ENCODE measurements at regions not wholly inside any gene's neighbourhood (a gene's known extent, or its start where the extent isn't known, plus 50 kb on each side); places are given as distances from the start of the nearest gene placed in this dataset.
"Not testable (repeated sequence)": the region's sequence is repeated elsewhere in the genome, so short reads cannot be mapped to it uniquely, and the experiment has no call there.

DNA sequence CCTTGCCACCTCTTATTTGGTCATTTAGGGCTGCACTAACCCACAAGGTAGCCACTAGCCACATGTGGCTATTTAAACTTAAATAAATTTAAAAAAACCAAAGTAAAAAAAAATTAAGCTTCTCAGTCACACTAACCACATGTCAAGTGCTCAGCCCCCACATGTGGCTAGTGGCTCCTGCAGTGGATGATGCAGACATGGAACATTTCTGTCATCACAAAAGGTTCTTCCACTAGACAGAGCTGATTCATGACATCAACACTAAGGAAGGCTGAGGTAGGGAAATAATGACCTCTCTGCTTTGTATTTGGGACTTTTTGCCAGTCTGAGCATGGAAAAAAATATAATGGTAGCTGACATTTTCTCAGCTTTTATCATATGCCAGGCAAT lies 173.0 kb upstream of the FERMT1 start:
- intact Hi-C loops (cut with DNase I), result no loop called here
- Histone ChIP-seq H3K4me3 (no peak overlapping the region), H3K27me3 (no peaks in the 10 kb centered on the region), H3K27ac (no peak overlapping the region), H3K36me3 (no peaks in the 10 kb centered on the region), H3K4me1 (ENCODE audit: insufficient read depth) (no peaks in the 10 kb centered on the region), H3K9me3 (no peaks in the 10 kb centered on the region)
- no peak for TF ChIP-seq POLR2A (IDR thresholded peaks at IDR 0.05)
- TF ChIP-seq EP300 (IDR thresholded peaks at IDR 0.05), result no peak
- TF ChIP-seq, protein P1, sequence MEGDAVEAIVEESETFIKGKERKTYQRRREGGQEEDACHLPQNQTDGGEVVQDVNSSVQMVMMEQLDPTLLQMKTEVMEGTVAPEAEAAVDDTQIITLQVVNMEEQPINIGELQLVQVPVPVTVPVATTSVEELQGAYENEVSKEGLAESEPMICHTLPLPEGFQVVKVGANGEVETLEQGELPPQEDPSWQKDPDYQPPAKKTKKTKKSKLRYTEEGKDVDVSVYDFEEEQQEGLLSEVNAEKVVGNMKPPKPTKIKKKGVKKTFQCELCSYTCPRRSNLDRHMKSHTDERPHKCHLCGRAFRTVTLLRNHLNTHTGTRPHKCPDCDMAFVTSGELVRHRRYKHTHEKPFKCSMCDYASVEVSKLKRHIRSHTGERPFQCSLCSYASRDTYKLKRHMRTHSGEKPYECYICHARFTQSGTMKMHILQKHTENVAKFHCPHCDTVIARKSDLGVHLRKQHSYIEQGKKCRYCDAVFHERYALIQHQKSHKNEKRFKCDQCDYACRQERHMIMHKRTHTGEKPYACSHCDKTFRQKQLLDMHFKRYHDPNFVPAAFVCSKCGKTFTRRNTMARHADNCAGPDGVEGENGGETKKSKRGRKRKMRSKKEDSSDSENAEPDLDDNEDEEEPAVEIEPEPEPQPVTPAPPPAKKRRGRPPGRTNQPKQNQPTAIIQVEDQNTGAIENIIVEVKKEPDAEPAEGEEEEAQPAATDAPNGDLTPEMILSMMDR (IDR thresholded peaks at IDR 0.05), result no peak
- no peak for DNase-seq

DNA sequence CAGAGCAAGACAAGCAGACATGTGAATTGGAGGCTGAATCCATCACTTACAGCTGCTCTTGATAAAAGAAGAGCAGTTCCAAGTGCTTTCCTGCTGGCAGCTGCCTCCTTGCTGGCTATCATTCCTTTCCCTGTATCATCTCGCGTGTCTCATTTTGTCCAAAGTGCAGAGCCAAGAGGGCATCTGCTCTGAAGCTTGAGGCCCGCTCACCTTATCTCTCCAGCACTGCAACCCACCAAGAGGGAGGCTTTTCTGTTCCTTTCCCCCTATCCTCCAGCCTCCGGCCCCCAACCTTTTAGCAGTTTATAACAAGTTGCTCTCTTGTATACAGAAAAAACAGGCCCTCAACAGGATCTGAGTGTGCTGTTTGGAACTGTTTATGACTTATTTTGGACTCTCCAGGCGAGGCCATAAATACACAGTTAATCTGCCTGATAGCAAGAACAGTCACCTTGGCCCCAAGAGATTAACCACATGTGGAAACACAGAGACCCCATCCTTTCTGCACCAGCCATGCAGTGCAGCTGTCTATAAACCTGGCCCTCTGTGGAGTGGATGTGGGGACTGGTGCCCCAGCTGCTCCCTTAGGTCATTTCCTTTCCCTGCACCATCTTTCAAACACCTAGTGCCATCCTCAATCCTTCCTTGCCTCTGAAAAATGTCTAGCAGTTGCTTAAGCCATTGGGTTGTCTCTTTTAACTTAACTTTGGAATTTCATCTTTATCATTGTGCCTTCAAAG lies 172.5 kb upstream of the FERMT1 start:
- H3K27ac ChIP-seq, result no peak overlapping the region
- H3K4me3 ChIP-seq, result no peak overlapping the region
- TF ChIP-seq POLR2A (IDR thresholded peaks at IDR 0.05), result no peak
- TF ChIP-seq EP300 (IDR thresholded peaks at IDR 0.05), result no peak
- TF ChIP-seq, protein P1 (IDR thresholded peaks at IDR 0.05), result no peak
- intact Hi-C loops (cut with DNase I), result no loop called here
- 14 to 18% (median 16%) methylated on average over 5 of the region's 5 CpGs for WGBS, 3 donors
- H3K36me3 ChIP-seq, result no peaks in the 10 kb centered on the region
- no peak for DNase-seq
- no peaks in the 10 kb centered on the region for H3K4me1 ChIP-seq (ENCODE audit: insufficient read depth)
- no peaks in the 10 kb centered on the region for H3K9me3 ChIP-seq
- no peaks in the 10 kb centered on the region for H3K27me3 ChIP-seq

DNA sequence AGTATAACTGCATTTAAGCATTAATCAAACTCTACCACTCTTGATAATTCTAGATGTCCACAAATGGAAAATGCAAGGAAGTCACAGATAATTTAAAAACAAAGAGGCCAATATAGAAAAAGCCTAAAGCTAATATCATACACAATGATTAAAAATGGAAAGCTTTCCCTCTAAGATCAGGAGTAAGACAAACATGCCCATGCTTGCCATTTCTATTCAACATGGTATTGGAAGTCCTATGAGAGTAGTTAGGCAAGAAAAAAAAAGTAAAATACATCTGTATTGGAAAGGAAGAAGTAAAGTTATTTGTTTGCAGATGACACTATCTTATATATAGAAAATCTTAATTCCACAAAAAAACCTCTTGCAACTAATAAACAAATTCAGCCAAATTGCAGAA lies 164.6 kb upstream of the FERMT1 start:
- no peak overlapping the region for H3K4me3 ChIP-seq
- DNase-seq, result no peak
- H3K27me3 ChIP-seq, result no peaks in the 10 kb centered on the region
- H3K27ac ChIP-seq, result no peak overlapping the region
- intact Hi-C loops (cut with DNase I), result no loop called here
- no peaks in the 10 kb centered on the region for H3K4me1 ChIP-seq (ENCODE audit: insufficient read depth)
- no peaks in the 10 kb centered on the region for H3K9me3 ChIP-seq
- TF ChIP-seq, protein P1 (IDR thresholded peaks at IDR 0.05), result no peak
- TF ChIP-seq POLR2A (IDR thresholded peaks at IDR 0.05) (no peak), EP300 (IDR thresholded peaks at IDR 0.05) (no peak)
- H3K36me3 ChIP-seq, result no peaks in the 10 kb centered on the region

DNA sequence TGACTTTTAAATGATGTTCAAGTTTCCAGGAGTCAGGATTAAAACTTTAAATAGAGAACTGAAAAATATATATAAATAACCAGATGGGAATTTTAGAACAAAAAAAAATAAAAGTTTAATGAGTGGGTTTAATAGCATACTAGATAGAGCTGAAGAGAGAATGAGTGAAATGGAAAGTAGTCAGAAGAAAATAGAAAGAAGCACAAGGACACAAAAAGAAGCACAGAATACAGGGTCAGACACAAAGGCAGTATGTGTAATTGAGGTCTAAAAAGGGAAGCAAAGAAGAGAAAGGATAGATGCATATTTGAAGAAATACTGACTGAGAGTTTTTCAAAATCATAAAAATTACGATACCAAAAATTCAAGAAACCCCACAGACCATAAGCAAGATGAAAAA lies 159.8 kb upstream of the FERMT1 start:
- H3K4me3 ChIP-seq, result no peak overlapping the region
- WGBS, 3 donors, result 84 to 94% (median 93%) methylated on average over 1 of the region's 1 CpG

DNA sequence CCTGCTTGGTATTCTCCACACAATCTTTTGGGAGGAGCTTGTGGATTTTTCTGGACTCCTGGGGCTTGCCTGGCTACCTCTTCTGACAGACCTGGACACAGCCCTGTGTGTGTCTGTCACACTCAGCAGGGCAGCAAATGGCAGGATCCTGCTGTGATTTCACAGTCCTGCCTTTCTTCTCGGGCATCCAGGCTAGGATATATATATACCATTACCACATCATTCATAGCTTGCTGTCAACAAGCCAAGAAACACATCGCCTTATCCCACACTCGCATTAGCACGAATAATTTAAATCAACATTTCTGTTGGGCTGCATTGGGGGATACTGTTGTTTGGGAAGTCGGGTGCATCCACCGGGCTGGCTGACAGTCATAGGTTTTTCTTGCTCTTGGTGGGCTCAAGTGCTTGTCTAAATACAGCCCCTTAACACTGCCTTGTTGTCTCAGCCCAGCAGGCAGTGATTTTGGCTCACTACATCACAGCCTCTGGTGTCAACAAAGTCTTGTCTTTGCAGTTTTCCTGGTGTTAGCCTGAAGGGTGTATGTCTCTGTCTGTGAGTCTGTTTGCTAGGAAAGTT lies 154.9 kb upstream of the FERMT1 start:
- H3K9me3 ChIP-seq, result no peaks in the 10 kb centered on the region
- 41 to 46% (median 44%) methylated on average over 6 of the region's 6 CpGs for WGBS, 3 donors
- H3K27ac ChIP-seq, result no peak overlapping the region
- no peak for DNase-seq
- no peak overlapping the region for H3K4me3 ChIP-seq
- TF ChIP-seq EP300 (IDR thresholded peaks at IDR 0.05), result no peak
- no peak for TF ChIP-seq POLR2A (IDR thresholded peaks at IDR 0.05)
- TF ChIP-seq, protein P1 (IDR thresholded peaks at IDR 0.05), result no peak
- H3K27me3 ChIP-seq, result no peaks in the 10 kb centered on the region
- no peaks in the 10 kb centered on the region for H3K36me3 ChIP-seq
- intact Hi-C loops (cut with DNase I), result no loop called here
- H3K4me1 ChIP-seq (ENCODE audit: insufficient read depth), result no peaks in the 10 kb centered on the region

More for the DNA sequence above, 159.8 kb upstream of the FERMT1 start:
- Histone ChIP-seq H3K36me3 (no peaks in the 10 kb centered on the region), H3K4me1 (ENCODE audit: insufficient read depth) (no peaks in the 10 kb centered on the region), H3K9me3 (no peaks in the 10 kb centered on the region), H3K27ac (no peak overlapping the region), H3K27me3 (no peaks in the 10 kb centered on the region)
- no peak for TF ChIP-seq EP300 (IDR thresholded peaks at IDR 0.05)
- DNase-seq, result no peak
- intact Hi-C loops (cut with DNase I), result no loop called here

DNA sequence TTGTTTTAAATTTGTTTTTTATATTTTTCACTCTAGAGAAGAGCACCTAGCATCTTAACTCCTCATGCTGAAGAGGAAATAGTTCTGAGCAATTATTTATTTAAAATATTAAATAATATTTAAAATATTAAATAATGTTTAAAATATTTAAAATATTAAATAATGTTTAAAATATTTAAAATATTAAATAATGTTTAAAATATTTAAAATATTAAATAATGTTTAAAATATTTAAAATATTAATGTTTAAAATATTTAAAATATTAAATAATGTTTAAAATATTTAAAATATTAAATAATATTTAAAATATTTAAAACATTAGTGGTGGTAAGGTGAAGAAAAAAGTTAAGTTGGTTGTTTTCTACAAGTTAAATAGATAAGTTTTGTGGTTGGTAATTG lies 147.6 kb upstream of the FERMT1 start:
- H3K27me3 ChIP-seq; H3K27ac ChIP-seq; H3K4me3 ChIP-seq; DNase-seq; intact Hi-C loops (cut with DNase I); H3K9me3 ChIP-seq; H3K4me1 ChIP-seq (ENCODE audit: insufficient read depth); H3K36me3 ChIP-seq: not testable (repeated sequence)

All from ovary (tissue), 7 donors.